HG03280 (cell line): ENCODE measurements at regions not wholly inside any gene's neighbourhood (a gene's known extent, or its start where the extent isn't known, plus 50 kb on each side); places are given as distances from the start of the nearest gene placed in this dataset.
"Not testable (repeated sequence)": the region's sequence is repeated elsewhere in the genome, so short reads cannot be mapped to it uniquely, and the experiment has no call there.

Experiments used
- ATAC-seq: cut with Tn5 transposase; IDR thresholded peaks from one replicate; pipeline ENCODE4 v1.9.1; 2021; ENCODE audit warnings: mild to moderate bottlenecking, moderate library complexity; ENCODE audit not compliant: unreplicated experiment

DNA sequence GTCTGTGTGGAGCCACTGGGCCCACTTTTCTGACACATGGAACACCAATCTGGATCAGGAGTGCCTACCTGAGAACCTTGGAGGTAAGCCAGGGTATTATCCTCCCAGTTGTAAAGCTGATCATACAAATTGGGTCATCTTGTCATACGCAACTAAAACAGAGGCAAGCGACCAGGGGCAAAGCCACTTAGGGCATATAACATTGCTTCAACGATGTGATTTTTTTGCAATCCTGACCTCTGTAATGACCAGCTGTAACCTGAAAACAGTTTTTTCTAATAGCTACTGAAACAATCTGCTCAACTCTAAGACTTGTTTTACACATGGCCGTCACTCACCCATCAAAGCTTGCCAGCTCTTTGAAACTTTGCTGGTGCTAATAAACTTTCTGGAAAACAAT, 261.5 kb upstream of the AGTR2 start:
- ATAC-seq = no peak

DNA sequence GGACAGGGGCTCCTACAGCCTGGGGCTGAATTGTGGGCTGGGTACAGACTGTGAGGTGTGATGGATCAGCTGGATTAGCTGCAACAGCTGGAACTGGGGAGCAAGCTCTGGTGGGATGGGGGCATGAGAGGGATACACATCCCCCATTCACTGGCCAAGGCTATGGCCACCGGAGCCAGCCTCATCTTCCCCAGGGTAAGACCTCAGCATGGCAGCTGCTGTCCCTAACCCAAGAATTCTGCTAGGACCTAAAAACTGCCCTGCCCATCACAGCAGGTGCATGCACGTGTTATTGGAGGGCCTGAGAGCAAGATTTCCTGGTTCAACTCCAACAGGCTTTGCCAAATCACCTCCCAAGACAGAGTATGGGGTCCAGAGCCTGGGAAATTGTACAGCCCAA, 258.6 kb upstream of the AGTR2 start:
- ATAC-seq = no peak

DNA sequence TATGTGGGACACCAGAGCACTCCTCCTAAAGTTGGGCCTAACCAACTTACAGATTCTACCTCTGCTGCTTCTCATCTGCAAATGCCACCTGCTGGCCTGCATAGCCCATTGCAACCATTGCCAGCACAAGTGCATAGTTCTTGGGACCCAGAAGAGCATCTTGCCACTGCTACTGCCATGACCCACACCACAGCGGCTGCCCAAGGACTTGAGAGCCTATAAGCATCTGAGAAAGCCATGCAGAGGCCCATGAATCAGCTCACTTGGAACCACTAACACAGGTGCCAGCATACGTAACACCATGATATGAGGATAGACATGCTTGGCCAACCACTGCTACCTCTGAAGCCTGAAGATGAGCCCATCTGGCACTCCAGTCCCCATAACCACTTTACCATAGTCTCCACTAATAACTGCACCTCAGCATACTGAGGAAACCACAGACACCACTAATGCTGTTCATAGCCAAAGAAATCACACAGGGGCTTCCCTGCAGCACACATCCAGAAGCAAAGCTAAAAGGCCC, 258.1 kb upstream of the AGTR2 start:
- peak; percentile 90 for ATAC-seq

DNA sequence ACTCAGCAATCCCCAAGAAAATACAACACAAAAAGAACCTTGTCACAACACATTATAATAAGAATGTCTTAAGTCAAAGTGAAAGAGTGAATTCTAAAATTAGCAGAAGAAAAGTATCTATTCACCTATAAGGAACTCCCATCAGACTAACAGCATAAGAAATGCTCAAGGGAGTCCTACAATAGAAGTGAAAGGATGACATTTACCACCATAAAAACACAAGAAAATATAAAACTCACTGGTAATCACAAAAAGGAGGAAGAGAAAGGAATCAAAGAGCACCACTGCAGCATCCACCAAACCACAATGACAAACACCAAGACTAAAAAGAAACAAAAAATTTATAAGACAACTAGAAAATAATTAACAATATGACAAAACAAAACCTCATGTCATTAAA, 257.0 kb upstream of the AGTR2 start:
- peak; percentile 31 for ATAC-seq

DNA sequence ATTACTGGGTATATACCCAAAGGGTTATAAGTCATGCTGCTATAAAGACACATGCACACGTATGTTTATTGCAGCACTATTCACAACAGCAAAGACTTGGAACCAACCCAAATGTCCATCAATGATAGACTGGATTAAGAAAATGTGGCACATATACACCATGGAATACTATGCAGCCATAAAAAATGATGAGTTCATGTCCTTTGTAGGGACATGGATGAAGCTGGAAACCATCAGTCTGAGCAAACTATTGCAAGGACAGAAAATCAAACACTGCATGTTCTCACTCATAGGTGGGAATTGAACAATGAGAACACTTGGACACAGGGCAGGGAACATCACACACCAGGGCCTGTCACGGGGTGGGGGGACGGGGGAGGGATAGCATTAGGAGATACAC, 254.9 kb upstream of the AGTR2 start:
- ATAC-seq = not testable (repeated sequence)

DNA sequence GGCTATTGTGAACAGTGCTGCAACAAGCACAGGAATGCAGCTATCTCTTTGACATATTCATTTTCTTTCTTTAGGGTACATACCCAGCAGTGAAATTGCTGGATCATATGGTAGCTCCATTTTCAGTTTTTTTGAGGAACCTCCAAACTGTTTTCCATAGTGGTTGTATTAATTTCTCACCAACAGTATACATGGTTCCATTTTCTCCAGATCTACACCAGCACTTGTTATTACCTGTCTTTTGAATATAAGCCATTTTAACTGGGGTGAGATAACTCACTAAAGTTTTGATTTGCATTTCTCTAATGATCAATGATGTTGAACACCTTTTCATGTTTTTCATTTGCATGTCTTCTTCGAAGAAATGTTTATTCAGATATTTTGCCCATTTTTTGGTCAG, 241.1 kb upstream of the AGTR2 start:
- ATAC-seq = no peak

DNA sequence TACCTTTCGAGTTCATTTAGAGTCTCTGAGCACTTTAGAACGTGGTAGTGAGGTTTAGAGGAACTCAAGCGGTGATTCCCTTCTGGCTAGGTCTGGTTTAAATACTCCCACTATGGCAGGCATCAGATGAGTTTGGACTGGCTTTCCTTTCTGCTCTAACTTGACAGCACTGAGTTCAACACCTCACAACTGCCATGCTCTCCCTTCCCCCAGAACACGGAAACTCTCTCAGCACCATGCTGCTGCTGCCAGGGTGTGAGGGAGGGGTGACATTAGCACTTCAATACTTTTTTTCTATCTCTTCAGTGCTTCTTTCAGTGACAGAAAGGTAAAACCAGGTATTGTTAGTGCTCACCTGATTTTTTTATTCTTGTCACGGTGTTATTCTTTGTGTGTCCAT, 234.5 kb upstream of the AGTR2 start:
- no peak for ATAC-seq

DNA sequence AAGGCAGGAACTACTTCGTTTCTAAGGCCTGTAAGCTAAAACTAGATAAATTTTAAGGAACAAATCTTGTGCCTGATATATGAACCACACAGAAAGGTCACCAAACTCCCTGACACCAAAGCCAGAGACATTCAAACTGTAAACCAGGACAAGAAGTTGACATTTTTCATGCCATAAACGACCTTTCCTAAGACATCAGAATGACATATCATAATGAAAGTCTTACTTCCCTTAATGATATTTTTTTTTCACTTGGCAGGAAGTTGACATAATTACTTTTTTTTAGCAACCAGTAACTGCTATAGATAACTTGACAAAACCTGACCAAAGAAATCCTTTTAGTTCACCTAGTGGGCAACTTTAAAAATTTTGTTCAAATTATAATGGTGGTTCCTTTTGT, 231.5 kb upstream of the AGTR2 start:
- ATAC-seq = peak; percentile 54

DNA sequence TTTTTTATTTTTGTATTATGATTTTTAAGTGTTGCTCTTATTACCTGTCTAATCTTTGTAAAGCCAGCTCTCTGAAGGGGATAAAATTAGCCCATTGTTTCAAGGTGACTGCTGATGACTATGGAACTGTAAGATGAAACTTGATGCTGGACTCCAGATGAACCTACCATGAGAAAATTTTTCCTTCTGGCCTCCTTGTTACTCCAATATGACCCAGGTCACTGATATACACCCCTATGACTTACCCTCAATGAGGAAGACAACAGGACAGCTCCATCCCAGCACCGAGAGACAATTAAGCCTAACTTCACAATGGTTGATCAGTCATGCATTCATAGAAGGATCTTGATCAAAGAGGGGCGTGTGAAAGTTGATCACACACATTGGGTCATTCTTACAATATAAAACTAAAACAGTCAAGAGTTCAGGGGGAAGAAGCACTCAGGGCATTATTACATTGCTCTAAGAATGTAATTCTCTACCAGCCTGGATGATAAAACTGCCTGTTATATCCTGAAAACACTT, 230.8 kb upstream of the AGTR2 start:
- no peak for ATAC-seq

DNA sequence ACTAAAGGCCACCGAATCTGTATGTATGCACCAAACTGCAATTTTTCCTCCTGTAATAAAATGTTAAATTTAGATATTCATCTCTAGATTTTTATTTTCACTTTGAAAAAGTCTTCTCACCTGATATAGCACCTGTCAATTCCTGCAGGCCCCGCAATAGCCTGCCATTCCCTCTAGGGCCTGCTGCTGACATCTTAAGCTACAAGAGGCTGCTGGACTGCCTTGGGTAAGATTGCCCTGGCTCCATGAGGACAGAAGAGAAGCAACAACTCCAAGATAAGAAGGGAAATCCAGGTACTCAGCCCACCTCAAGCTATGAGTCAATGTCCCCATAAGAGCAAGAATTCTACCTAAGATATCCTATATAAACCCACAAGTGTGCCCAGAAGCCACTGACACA, 230.2 kb upstream of the AGTR2 start:
- peak; percentile 27 for ATAC-seq

DNA sequence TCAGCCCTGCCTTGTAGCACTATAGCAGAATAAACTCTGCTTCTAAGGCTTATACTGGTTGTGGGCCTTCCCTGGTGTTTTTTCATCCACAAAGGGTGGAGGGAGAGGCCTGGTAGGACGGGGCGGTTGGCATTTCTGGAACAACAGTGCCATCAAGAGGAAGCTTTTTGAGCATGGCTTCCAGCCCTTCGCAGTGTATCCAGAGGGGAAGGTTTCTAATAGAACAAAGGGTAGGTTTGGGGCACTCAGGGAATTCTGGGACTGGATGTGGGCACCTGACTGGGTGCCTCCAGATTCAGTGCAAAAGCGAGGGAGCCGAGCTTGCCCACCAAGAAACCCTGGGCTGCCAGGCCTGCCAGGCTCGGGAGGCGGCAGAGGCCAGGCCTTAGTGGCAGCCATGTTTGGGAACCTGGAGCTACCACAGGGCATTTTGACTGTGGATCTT, 229.6 kb upstream of the AGTR2 start:
- ATAC-seq = peak; percentile 60

DNA sequence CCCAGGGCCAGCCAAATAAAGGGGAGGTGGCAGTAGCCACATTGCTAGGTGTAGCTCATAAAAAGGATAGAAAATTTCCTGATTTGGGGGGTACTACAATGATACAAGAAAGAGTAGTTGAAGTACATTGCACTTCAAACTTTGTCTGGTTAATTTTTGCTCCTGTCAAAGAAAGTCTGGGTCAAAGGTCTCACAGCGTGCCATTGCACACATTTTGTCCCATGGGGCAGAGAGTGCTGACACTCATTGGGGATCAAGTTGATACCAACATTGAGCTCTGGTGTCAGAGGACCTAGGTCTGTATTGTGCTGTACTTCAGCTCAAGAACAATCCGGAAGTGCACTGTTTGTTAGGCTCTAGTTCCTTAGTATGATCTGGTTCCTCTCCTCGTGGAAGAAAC, 229.2 kb upstream of the AGTR2 start:
- no peak for ATAC-seq

DNA sequence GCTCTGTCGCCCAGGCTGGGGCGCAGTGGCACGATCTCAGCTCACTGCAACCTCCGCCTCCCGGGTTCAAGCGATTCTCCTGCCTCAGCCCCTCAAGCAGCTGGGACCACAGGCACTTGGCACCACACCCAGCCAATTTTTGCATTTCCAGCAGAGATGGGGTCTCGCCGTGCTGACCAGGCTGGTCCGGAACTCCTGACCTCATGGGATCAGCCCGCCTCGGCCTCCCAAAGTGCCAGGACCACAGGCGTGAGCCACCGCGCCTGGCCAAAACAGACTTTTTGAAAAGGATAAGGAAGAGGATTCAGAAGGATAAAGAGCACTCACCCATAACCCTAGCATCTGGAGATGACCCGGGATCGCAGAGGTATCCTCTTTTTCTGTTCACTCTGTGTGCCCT, 224.5 kb upstream of the AGTR2 start:
- no peak for ATAC-seq

DNA sequence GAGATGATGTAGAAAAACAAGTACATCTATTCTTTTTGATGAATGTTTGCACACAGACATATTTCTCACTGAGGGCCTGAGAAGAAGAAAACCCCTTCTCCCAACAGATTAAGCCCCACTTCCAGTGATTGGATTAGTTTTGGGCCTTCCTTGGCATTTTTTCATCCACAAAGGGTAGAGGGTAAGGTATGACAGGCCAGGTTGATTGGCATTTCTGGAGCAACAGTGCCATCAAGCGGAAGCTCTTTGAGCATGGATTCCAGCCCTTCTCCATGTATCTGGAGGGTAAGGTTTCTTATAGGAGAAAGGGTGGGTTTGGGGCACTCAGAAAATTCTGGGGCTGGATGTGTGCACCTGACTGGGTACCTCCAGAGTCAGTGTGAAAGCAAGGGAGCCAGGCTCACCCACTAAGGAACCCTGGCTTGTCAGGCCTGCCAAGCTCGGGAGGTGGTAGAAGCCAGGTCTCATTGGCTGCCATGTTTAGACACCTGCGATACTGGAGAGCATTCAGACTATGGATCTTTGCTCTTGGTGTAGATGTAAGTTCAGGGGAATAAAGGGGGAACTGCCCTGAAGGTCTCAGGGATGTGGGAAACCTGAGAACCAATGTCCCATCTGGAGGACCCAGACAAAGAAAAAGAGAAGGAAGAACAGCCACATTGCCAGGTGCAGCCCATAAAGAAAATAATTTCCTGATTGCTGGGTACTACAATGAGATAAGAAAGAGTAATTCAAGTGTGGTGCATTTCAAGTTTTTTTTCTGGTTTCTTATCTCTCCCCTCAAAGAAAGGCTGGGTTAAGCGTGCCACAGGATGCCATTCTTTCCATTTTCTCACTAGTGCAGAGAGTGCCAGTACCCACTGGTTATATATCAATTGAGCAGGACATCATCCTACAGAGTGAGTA, 222.3 kb upstream of the AGTR2 start:
- no peak for ATAC-seq

DNA sequence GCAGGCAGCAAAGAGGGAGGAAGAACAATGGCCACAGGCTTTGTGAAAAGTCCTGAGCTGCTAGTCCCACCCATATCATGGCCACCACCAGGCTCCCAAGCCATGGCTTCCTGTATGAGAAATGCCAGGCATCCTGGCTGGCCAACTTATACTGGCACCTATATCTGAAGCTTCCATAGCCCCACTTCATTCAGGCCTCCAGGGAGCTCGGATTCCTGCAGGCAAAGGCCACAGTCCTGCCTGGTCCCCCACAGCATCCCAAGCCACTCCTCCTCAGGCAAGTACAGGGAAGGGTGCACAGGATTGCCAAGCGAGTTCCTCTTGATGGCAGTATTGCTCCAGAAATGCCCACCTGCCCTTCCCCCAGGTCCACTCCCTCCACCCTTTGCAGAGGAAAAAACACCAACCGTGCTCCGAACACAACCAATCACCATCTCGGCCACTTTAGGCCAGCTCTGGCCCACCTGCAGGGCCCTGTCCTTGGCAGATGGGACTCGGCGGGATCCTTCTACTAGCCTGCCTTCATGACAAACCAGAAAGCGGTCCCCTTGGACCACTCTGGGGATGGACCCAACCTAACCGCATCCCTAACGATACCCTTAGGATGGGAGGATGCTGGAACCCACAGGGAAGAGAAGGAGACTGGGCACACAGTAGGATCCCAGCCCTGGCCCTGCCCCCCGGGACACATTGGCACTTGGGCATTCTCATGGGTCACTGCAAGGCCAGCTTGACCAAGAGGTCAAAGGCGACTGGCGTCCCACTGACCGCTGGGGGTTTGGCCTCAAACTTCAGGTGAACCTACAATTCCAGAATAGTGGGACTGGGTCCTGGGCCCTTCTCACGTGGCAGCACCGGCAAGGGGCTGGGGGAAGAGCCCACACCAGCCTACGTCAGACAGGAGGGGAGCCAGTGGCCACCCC, 220.4 kb upstream of the AGTR2 start:
- no peak for ATAC-seq

DNA sequence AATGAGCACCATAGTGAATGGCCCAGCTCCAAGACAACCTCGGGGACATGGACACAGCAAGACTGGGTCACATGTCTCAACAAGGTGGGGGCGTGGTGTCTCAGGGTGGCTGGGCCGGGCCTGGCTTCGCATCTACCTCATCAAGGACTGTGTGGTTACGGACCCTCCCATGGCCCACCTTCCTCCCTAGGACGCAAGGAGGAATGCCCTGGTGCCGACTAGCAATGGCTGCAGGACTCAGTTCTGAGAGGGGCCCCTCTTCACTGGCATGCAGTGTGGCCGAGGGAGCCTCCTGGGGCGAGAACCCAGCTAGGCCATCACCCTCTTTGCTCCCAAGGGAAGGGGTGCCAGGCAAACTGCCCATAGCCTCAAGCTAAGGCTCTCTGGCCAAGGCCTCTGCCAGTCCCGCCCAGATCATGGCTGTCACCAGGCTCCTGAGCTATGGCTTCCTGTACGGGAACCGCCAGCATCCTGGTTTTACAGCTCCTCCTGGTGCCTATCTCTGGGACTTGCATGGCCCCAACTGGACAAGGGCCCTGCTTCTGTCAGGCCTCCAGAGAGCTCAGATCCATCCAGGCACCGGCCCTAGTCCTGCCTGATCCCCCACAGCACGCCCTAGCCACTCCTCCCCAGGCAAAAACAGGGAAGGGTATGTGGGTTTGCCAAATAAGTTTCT, 218.0 kb upstream of the AGTR2 start:
- ATAC-seq = no peak

DNA sequence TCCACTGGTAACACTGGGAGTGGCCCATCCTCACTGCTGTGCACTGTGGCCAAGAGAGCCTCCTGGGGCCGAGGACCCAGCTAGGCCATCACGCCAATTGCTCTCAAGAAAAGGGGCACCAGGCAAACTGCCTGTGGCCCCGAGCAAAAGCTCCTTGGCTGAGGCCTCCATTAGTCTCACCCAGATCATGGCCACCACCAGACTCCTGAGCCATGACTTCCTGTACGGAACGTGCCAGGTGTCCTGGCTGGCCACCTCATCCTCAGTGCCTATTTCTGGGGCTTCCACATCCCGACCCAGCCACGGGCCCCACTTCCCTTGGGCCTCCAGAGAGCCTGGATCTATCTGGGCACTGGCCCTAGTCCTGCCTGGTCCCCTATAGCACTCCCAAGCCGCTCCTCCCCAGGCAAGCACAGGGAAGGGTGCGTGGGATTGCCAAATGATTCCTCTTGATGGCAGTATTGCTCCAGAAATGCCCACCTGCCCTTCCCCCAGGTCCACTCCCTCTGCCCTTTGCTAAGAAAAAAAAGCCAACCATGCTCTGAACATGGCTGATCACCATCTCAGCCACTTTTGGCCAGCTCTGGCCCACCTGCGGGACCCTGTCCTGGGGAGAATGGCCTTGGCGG, 212.6 kb upstream of the AGTR2 start:
- ATAC-seq = no peak

DNA sequence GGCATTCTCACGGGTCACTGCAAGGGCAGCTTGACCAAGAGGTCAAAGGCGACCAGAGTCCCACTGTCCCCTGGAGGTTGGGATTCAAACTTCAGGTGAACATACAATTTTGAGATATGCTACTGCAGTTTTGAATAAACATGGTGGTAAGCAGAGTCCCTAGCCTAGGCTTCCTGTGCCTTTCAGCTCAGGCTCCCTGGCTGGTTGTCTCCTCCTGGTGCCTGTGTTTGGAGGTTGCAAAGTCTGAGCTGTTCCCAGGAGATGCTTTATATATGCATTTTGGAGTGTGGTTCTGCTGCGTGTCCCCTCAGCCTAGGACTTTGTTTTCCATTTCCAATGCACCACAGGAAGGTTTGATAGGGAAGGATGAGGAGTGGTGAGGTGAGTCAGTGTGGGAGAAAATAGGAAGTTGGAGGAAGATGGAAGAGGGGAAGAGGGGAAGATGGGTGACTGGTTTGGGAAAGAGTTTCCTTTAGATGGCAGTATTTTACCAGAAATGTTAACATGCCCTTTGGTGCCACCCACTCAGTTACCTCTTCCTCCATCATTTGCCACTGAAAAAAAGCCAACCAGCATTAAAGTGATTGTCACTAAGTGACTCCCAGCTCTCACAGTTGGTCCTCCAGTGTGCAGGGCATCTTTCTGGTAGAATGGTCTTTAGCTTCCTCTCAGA, 211.7 kb upstream of the AGTR2 start:
- no peak for ATAC-seq

DNA sequence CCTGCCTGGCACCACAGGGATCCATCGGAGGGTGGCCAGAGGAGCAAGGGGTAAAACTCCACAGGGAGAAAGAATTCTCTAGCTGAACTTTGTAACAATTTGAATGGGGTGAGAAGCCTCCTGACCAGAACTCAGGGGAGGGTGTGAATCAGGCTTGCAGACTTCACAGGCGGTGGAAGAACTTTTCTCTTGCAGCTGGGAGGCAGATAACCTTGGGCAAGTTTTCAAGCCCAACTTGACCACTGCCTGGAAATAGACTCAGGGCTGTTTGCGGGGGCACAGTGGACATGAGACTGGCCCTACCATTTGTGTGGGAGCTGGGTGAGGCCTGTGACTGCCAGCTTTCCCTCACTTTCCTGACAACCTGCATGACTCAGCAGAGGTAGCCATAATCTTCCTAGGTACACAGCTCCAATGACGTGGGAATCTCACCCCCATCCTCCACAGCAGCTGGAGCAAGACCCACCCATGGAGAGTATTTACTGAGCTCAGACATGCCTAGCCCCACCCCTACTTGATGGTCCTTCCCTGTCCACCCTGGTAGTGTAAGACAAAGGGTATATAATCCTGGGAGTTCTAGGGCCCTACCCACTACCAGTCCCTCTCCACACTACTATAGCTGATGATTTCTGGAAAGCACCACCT, 210.0 kb upstream of the AGTR2 start:
- no peak for ATAC-seq
